ENCODE measurements at regions not wholly inside any gene's neighbourhood (a gene's known extent, or its start where the extent isn't known, plus 50 kb on each side); places are given as distances from the start of the nearest gene placed in this dataset.
"Not testable (repeated sequence)": the region's sequence is repeated elsewhere in the genome, so short reads cannot be mapped to it uniquely, and the experiment has no call there.

DNA sequence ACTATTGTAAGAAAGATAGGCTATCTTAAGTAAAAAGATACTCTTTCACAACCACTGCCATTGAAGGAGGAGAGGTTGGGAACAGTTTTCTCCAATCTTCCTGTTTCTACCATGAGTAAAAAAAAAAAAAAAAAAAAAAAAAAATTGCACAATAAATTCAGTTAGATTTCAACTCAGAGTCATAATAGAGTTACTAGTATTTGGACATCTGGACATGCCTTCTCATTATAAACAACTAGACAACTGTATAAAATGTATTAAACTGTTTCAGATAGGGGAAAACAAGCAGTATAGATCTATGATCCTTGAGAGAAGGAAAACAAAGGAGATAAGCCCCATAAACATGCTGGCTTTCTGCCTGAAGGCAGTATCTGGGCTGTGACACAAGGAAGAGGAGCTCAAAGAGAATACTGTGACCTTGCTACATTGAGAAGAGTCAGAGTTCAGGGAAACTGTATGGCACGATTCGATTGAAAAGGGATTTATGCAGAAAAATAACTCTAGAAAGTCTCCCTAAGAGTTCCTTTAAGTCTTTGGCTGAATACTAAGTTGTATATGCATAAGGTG is 249.2 kb upstream of the POU5F2 start:
- Histone ChIP-seq H3K27me3 (no peaks in the 10 kb centered on the region), H3K4me1 (peaks cover 0 to 6% (median 0%) of the 10 kb centered on the region in 4 donors), H3K4me3 (no peak overlapping the region), H3K36me3 (no peaks in the 10 kb centered on the region), H3K27ac (replicated peaks in 1 of 4) (no peak overlapping the region), H3K9me3 (no peaks in the 10 kb centered on the region)
- intact Hi-C loops (cut with DNase I), result no loop called here
- TF ChIP-seq POLR2A (IDR thresholded peaks at IDR 0.05; ENCODE audit: low read depth) (no peak), POLR2AphosphoS5 (IDR thresholded peaks at IDR 0.05) (no peak)
- DNase-seq (ENCODE audit: extremely low spot score), result no peak
- 81% methylated on average over 2 of the region's 2 CpGs for WGBS

DNA sequence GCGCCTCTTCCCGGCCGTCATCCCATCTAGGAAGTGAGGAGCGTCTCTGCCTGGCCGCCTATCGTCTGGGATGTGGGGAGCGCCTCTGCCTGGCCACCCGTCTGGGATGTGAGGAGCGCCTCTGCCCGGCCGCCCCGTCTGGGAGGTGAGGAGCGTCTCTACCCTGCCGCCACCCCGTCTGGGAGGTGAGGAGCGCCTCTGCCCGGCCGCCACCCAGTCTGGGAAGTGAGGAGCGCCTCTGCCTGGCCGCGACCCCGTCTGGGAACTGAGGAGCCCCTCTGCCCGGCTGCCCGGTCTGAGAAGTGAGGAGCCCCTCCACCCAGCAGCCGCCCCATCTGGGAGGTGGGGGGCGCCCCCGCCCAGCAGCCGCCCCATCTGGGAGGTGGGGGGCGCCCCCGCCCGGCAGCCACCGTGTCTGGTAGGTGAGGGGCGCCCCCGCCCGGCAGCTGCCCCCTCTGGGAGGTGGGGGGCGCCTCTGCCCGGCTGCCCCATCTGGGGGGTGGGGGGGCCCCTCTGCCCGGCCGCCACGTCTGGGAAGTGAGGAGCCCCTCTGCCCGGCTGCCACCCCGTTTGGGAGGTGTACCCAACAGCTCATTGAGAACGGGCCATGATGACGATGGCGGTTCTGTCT is 244.7 kb upstream of the POU5F2 start:
- intact Hi-C loops (cut with DNase I); H3K9me3 ChIP-seq; H3K27me3 ChIP-seq; H3K27ac ChIP-seq (replicated peaks in 1 of 4); H3K4me1 ChIP-seq; H3K4me3 ChIP-seq; H3K36me3 ChIP-seq; DNase-seq (ENCODE audit: extremely low spot score): not testable (repeated sequence)
- WGBS, result 95% methylated on average over 6 of the region's 45 CpGs

DNA sequence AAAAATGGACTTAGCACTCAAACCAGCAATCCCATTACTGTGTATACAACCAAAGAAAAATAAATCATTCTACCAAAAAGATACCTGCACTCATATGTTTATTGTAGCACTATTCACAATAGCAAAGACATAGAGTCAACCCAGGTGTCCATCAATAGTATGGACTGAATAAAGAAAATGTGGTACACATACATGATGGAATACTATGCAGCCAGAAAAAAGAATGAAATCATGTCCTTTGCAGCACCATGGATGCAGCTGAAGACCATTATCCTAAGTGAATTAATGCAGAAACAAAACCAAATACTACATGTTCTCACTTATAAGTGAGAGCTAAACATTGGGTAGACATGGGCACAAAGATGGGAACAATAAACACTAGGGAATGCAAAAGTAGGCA is 236.8 kb upstream of the POU5F2 start:
- TF ChIP-seq POLR2A (IDR thresholded peaks at IDR 0.05; ENCODE audit: low read depth), result no peak
- TF ChIP-seq EP300 (IDR thresholded peaks at IDR 0.05), result no peak
- no peak for TF ChIP-seq POLR2AphosphoS5 (IDR thresholded peaks at IDR 0.05)
- TF ChIP-seq, protein P1, sequence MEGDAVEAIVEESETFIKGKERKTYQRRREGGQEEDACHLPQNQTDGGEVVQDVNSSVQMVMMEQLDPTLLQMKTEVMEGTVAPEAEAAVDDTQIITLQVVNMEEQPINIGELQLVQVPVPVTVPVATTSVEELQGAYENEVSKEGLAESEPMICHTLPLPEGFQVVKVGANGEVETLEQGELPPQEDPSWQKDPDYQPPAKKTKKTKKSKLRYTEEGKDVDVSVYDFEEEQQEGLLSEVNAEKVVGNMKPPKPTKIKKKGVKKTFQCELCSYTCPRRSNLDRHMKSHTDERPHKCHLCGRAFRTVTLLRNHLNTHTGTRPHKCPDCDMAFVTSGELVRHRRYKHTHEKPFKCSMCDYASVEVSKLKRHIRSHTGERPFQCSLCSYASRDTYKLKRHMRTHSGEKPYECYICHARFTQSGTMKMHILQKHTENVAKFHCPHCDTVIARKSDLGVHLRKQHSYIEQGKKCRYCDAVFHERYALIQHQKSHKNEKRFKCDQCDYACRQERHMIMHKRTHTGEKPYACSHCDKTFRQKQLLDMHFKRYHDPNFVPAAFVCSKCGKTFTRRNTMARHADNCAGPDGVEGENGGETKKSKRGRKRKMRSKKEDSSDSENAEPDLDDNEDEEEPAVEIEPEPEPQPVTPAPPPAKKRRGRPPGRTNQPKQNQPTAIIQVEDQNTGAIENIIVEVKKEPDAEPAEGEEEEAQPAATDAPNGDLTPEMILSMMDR (IDR thresholded peaks at IDR 0.05), result no peak
- peaks cover 0 to 4% (median 0%) of the 10 kb centered on the region in 4 donors for H3K36me3 ChIP-seq
- peaks cover 0 to 46% (median 28%) of the 10 kb centered on the region in 4 donors for H3K9me3 ChIP-seq
- H3K4me3 ChIP-seq, result no peak overlapping the region
- no peaks in the 10 kb centered on the region for H3K4me1 ChIP-seq
- H3K27me3 ChIP-seq, result no peaks in the 10 kb centered on the region
- H3K27ac ChIP-seq (replicated peaks in 1 of 4), result no peak overlapping the region
- no peak for DNase-seq (ENCODE audit: extremely low spot score)
- intact Hi-C loops (cut with DNase I), result no loop called here

DNA sequence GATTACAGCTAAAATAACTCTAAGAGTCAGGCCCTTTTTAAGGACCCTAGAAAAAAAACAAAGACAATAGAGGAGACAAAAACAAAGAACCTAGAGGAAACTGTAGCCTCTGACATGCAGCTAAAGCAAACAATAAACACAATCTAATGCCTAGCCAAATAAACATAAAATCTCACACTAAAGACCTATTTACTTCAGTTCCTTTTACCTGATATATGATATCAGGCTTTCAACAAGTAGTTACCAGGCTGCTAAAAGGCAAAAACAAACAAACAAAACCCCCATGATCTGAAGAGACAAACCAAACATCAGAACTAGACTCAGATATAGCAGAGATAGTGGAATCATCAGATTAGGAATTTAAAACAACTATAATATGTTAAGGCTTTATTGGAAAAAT is 226.5 kb upstream of the POU5F2 start:
- Histone ChIP-seq H3K27me3 (no peaks in the 10 kb centered on the region), H3K9me3 (no peaks in the 10 kb centered on the region), H3K27ac (replicated peaks in 1 of 4) (no peak overlapping the region), H3K4me1 (no peaks in the 10 kb centered on the region), H3K36me3 (no peaks in the 10 kb centered on the region), H3K4me3 (no peak overlapping the region)
- TF ChIP-seq POLR2A (IDR thresholded peaks at IDR 0.05; ENCODE audit: low read depth) (no peak), EP300 (IDR thresholded peaks at IDR 0.05) (no peak), POLR2AphosphoS5 (IDR thresholded peaks at IDR 0.05) (no peak)
- TF ChIP-seq, protein P1 (IDR thresholded peaks at IDR 0.05), result no peak
- intact Hi-C loops (cut with DNase I), result no loop called here
- no peak for DNase-seq (ENCODE audit: extremely low spot score)

DNA sequence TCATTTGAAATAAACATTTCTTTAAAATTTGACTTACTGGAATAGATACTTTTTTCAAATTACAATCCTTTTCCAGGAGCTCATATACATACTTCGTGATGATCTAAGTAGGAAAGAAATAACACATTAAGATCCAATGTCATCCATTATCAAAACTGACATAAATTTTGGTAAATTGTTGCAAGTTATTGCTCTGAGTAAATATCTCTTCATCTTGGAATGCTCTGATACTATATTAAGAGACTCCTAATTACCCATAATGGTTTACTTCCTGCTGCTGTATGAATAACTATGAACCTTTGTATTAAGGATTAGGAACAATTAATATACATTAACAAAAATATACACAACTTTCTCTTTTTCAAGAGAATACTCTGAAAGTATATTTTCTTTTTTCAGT is 223.0 kb upstream of the POU5F2 start:
- intact Hi-C loops (cut with DNase I), result no loop called here
- no peaks in the 10 kb centered on the region for H3K4me1 ChIP-seq
- no peaks in the 10 kb centered on the region for H3K27me3 ChIP-seq
- H3K4me3 ChIP-seq, result no peak overlapping the region
- no peaks in the 10 kb centered on the region for H3K9me3 ChIP-seq
- no peak for DNase-seq (ENCODE audit: extremely low spot score)
- H3K36me3 ChIP-seq, result no peaks in the 10 kb centered on the region
- WGBS, result 95% methylated on average over 1 of the region's 1 CpG
- no peak overlapping the region for H3K27ac ChIP-seq (replicated peaks in 1 of 4)
- TF ChIP-seq, protein P1 (IDR thresholded peaks at IDR 0.05), result no peak
- TF ChIP-seq EP300 (IDR thresholded peaks at IDR 0.05), result no peak
- TF ChIP-seq POLR2A (IDR thresholded peaks at IDR 0.05; ENCODE audit: low read depth), result no peak
- no peak for TF ChIP-seq POLR2AphosphoS5 (IDR thresholded peaks at IDR 0.05)

DNA sequence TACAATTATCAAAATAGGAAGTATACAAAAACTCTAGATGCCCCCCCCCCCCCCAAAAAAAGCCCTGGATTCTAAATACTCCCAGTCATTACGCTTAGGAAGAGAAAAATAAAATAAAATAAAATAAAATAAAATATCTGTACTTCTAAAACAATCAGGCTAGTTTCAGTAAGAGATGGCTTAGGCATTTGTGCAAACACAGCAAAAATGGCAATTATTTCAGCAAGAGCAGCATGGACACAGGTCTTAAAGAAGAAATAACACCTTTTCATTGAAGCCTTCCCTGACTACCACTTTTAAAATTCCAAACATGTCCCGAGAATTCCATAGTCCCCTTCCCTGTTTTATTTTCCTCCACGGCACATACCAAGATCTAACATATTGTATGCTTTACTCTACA is 218.6 kb upstream of the POU5F2 start:
- Histone ChIP-seq H3K4me3 (no peak overlapping the region), H3K27me3 (no peaks in the 10 kb centered on the region), H3K36me3 (no peaks in the 10 kb centered on the region), H3K27ac (replicated peaks in 1 of 4) (no peak overlapping the region), H3K9me3 (no peaks in the 10 kb centered on the region), H3K4me1 (no peaks in the 10 kb centered on the region)
- DNase-seq (ENCODE audit: extremely low spot score), result no peak
- intact Hi-C loops (cut with DNase I), result no loop called here
- TF ChIP-seq, protein P1 (IDR thresholded peaks at IDR 0.05), result no peak
- TF ChIP-seq POLR2AphosphoS5 (IDR thresholded peaks at IDR 0.05) (no peak), EP300 (IDR thresholded peaks at IDR 0.05) (no peak), POLR2A (IDR thresholded peaks at IDR 0.05; ENCODE audit: low read depth) (no peak)
- 95% methylated on average over 3 of the region's 3 CpGs for WGBS

Data from esophagus muscularis mucosa (tissue), 4 donors.